HUES6 (cell line): ENCODE measurements at regions not wholly inside any gene's neighbourhood (a gene's known extent, or its start where the extent isn't known, plus 50 kb on each side); places are given as distances from the start of the nearest gene placed in this dataset.
A peak's percentile ranks its signal among the peaks of the same experiment; 100 is the strongest.

Source experiments
- H3K27ac ChIP-seq: 2 replicates; pipeline ENCODE4 v1.7.0; 2013; ENCODE audit warnings: low read depth, mild to moderate bottlenecking, low read length, inconsistent platforms
- H3K27me3 ChIP-seq: 2 replicates; pipeline ENCODE4 v1.6.1; 2013; ENCODE audit warnings: low read length; ENCODE audit not compliant: control insufficient read depth, insufficient read depth
- H3K36me3 ChIP-seq: 2 replicates; pipeline ENCODE4 v1.6.1; 2013; ENCODE audit warnings: low read length; ENCODE audit not compliant: control insufficient read depth, insufficient read depth
- H3K4me1 ChIP-seq: 2 replicates; pipeline ENCODE4 v1.6.1; 2013; ENCODE audit warnings: low read length; ENCODE audit not compliant: control insufficient read depth, insufficient read depth
- H3K4me3 ChIP-seq: 2 replicates; pipeline ENCODE4 v1.5.1; 2013; ENCODE audit warnings: low read depth, low read length
- H3K9ac ChIP-seq: one replicate; pipeline ENCODE4 v1.6.1; 2013; ENCODE audit warnings: mild to moderate bottlenecking, low read length
- H3K9me3 ChIP-seq: 2 replicates; pipeline ENCODE4 v1.6.1; 2013; ENCODE audit warnings: low read depth, low read length; ENCODE audit not compliant: control insufficient read depth, insufficient read depth

DNA sequence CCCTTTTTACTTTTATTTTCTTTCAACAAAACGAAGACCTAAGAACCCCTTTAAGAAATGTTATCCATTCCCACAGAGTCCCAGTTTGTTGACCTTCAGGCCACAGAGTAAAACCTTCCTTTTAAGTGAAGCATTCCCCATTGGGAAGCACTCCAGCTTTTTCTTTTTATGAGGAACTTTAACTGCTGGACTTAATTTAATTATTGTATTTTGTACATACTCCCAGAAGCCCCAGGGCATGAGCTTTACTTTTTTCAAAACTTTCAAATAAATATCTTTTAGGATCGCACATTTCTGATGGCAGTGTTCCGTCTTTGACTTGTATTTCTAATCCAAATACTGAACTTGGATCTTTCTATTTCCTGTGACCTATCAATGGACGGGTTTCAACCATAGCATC lies 68.9 kb downstream of the ZIC5 start:
- H3K4me1 ChIP-seq: peaks cover 24% of the 10 kb centered on the region
- no peak overlapping the region for H3K4me3 ChIP-seq
- H3K27me3 ChIP-seq: no peaks in the 10 kb centered on the region
- no peak overlapping the region for H3K9ac ChIP-seq
- no peaks in the 10 kb centered on the region for H3K9me3 ChIP-seq
- H3K36me3 ChIP-seq: no peaks in the 10 kb centered on the region
- no peak overlapping the region for H3K27ac ChIP-seq

DNA sequence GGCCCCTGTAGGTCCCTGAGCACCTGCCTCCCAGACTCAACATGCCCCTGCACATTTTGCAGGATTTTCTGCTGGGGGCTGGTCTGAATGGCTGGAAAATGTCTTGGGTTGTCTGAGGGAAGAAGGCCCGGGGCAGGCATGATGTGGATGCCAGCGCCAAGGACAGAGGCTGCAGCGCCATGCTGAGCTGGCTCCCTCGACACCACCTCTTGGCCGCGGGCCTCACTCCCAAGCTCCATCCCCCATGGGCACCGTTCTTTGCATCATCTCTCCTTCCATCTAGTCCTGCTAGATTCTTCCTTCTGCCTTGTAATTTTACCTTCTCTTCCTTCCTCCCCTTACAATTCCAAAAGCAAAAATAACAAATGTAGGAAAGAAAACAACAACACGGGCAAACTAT lies 70.6 kb downstream of the ZIC5 start:
- H3K9ac ChIP-seq: no peak overlapping the region
- no peaks in the 10 kb centered on the region for H3K36me3 ChIP-seq
- H3K4me1 ChIP-seq: peaks cover 24% of the 10 kb centered on the region
- H3K4me3 ChIP-seq: no peak overlapping the region
- no peaks in the 10 kb centered on the region for H3K9me3 ChIP-seq
- no peak overlapping the region for H3K27ac ChIP-seq
- peaks cover 8% of the 10 kb centered on the region; the same call in 1 of the 2 replicates for H3K27me3 ChIP-seq

DNA sequence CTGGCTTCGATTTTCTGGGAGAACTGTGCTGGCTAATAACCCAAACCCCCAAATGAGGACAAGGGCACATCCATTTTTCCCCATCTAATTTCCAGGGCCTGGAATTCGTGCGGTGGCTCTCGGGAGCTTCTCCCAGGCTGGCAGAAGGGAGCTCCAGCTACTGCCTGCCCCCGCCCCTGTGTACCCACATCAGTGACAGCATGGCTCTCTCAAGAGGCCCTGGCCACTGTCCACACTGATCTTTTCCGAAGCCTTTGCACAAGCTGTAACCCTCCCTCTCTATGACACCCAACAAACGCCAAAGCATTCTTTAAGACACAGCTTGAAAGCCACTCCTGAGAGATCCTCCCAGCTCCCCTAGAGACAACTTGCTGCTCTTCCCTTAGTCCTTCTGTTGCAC lies 73.1 kb downstream of the ZIC5 start:
- Histone ChIP-seq H3K27me3 (peaks cover 32% of the 10 kb centered on the region; the same call in 1 of the 2 replicates), H3K27ac (no peak overlapping the region)

DNA sequence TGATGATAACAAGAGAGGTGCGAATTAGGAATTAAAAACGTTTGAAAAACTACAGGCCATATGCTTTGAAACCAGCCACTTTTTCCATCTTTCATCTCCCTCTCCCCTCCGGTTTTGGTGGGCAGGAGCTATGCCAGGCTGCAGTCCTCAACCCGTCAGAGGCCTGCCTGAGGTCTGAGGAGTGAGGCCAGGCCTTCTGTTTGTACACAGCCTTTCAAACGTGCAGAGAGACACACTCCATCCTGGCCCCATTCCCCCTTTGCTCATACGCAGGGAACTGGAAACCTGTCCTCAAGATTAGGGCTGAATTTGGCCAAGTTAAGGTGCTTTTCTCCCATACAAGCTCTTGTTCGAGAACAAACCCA lies 74.5 kb downstream of the ZIC5 start:
- Histone ChIP-seq H3K27me3 (peaks cover 38% of the 10 kb centered on the region; the same call in 1 of the 2 replicates), H3K36me3 (no peaks in the 10 kb centered on the region), H3K4me3 (no peak overlapping the region), H3K9me3 (no peaks in the 10 kb centered on the region), H3K27ac (no peak overlapping the region), H3K4me1 (peaks cover 29% of the 10 kb centered on the region), H3K9ac (no peak overlapping the region)

More for the DNA sequence above, 73.1 kb downstream of the ZIC5 start:
- no peaks in the 10 kb centered on the region for H3K36me3 ChIP-seq
- no peaks in the 10 kb centered on the region for H3K9me3 ChIP-seq
- H3K4me1 ChIP-seq: peaks cover 18% of the 10 kb centered on the region
- H3K9ac ChIP-seq: no peak overlapping the region
- no peak overlapping the region for H3K4me3 ChIP-seq

DNA sequence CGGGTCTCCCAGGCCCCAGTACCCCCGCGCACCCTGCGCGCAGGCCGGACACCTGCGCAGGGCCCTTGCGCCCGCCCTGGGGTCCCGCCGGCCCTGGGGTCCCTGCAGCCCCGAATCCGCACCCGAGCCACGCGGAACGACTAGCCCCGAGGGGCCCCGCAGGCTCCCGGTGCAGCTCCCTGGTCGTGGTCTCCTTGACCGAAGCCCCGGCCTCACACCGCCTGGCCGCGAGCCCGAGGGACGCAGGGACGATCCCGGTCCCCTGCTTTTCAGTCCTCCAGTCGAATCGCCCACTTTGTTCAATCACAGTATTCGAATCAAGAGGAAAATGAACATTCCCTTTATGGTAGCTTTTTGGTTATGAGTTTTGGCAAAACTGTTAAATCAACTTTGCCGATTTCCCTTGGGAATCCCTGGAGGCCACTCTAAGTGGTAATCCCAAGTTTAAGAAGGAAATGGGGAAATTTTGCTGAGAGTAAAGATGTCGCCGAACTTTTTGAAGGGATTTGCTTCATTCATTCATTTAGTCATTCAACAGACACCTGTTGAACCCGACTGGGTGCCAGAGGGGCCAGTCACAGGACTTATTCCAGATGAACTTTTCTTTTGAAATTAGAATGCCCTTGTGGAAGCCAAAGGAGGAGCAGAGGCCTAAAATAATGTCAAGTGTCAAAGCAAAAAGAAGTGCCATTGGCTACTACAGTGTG lies 75.0 kb downstream of the ZIC5 start:
- Histone ChIP-seq H3K4me1 (peaks cover 31% of the 10 kb centered on the region), H3K27me3 (peaks cover 38% of the 10 kb centered on the region; the same call in 1 of the 2 replicates), H3K36me3 (no peaks in the 10 kb centered on the region), H3K9me3 (no peaks in the 10 kb centered on the region), H3K27ac (no peak overlapping the region), H3K9ac (no peak overlapping the region), H3K4me3 (no peak overlapping the region; the same call in 1 of the 2 replicates)

DNA sequence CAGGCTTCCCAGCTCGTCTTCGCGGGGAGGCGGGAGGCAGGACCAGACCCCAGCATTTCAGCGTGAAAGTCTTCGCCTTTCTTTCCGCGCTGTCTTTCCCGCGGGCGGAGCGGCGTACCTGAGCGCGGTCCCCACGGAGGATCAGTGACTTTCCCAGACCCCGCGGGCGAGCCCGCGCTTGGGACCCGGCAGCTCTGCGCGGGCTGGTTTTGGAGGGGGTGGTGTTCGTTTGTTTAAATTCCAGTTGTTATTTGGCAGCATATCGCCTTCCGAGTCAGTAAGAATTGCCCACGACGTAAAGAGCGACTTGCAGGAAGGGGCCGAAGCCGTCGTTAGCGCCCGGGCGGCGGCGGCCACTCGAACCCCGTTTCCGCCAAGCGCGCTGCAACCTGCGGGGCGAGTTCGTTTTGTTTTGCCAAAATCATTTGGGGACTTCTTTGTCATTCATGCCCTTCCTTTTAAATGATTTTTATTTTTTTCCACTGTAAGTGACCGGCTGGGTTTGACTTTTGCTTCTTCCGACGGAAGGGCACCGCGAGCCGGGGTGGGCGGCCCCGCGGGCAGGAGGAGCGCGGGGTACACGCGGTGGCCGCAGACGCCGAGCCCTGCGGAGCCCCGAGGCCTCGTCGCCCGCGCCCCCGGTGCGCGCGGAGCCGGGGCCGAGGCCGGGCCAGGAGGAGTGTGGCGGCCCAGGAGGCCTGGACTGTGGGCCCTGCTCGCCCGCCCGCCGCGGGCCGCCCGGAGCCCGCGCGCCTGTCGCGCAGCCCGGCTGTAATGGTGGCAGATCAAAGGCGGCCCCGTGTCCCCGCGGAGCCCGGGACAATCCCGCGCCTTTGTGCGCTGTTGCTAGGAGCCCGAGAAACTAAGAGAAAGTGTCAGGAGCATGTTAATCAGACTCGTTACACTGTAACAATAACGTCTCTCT lies 75.9 kb downstream of the ZIC5 start:
- Histone ChIP-seq H3K27me3 (peaks cover 38% of the 10 kb centered on the region; the same call in 1 of the 2 replicates), H3K4me3 (peak overlapping the region; percentile 50; the same call in 1 of the 2 replicates), H3K4me1 (peaks cover 31% of the 10 kb centered on the region), H3K9me3 (no peaks in the 10 kb centered on the region), H3K36me3 (no peaks in the 10 kb centered on the region), H3K27ac (no peak overlapping the region), H3K9ac (no peak overlapping the region)

DNA sequence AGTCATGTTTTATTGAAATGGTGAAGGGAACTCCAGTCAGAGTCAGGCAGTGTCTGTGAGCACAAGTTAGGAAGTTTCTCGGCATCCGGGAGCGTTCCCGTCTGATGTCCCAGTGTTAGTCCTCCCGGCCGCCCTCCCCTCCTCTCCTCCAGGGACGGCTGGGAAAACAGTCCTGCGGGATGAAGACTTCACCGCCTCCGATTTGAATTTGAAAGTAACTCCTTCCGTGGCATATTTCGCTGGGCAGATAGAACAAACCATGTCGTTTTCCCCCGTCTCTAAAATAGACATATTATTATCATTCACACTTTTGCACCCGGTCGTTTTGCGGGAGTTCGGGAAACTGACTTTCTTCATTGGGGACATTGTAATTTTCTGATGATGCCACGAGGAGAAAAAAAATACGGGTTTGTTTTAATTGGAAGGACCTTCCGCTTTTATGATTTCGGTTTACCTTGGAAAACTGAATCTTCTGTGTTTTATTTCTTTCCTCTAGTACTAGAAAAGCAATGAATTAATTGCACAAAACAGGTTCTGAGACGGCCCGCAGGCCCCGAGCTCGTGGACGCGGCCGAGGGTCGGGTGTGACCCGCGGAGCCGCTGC lies 76.6 kb downstream of the ZIC5 start:
- no peak overlapping the region for H3K27ac ChIP-seq
- H3K36me3 ChIP-seq: no peaks in the 10 kb centered on the region
- no peak overlapping the region for H3K9ac ChIP-seq
- peaks cover 31% of the 10 kb centered on the region for H3K4me1 ChIP-seq
- no peaks in the 10 kb centered on the region for H3K9me3 ChIP-seq
- H3K4me3 ChIP-seq: peak overlapping the region; percentile 50; the same call in 1 of the 2 replicates
- peaks cover 38% of the 10 kb centered on the region; the same call in 1 of the 2 replicates for H3K27me3 ChIP-seq

DNA sequence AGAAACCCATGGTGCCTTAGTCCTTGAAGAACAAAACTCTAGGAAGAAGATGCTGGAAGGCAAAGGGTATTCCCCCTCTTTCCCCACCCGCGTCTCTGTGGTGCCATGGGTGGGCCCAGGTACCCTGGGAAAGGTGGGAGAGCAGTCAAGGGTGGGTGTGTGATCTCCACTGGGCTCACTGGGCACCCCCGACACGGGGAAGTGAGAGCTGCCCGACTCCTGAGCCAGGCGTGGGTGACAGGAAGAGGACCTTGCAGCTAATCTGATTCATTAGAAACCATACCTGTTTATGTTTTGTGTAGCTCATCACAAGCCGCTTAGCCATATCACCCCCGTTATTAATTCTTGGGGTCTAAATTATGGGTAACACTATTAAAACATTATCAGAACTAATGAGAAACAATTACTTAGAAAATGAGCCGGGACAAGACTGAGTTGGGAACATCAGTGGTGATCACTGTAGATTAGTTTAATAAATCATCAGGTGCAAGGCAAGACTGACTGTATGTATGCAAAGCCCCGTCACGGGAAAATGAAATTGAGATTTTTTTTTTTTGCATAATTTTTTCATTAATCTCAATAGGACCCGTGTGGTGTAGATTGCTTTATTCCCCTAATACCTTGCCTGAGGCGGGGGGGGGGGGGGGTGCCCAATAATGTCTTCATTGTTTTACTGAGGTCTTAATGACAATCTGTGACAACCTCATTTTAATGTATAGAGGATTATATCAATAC lies 77.3 kb downstream of the ZIC5 start:
- H3K4me1 ChIP-seq: peaks cover 31% of the 10 kb centered on the region
- peaks cover 38% of the 10 kb centered on the region; the same call in 1 of the 2 replicates for H3K27me3 ChIP-seq
- no peak overlapping the region for H3K9ac ChIP-seq
- H3K27ac ChIP-seq: no peak overlapping the region
- H3K36me3 ChIP-seq: no peaks in the 10 kb centered on the region
- no peak overlapping the region for H3K4me3 ChIP-seq
- no peaks in the 10 kb centered on the region for H3K9me3 ChIP-seq

DNA sequence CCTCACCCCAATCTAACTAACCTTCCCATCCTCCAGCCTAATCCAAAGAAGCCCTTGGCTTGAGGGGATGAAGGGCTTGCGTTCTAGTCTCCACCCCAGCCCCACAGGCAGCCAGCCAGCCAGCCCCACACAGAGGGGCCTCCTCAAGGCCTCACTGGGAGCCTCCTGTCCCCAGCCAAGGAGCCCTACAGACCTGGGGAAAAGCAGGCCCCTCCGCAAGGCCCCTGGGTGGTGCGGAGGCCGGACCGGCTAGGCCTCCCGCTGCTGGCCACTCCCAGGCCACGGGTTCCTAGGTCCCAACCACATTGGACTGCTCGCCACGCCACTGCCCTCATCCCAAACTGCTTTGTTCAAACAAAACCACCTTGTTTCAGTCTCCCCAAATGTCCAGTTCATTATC lies 78.0 kb downstream of the ZIC5 start:
- Histone ChIP-seq H3K27ac (no peak overlapping the region), H3K36me3 (no peaks in the 10 kb centered on the region), H3K4me3 (no peak overlapping the region), H3K9ac (no peak overlapping the region), H3K4me1 (peaks cover 27% of the 10 kb centered on the region), H3K27me3 (peaks cover 38% of the 10 kb centered on the region; the same call in 1 of the 2 replicates), H3K9me3 (no peaks in the 10 kb centered on the region)

DNA sequence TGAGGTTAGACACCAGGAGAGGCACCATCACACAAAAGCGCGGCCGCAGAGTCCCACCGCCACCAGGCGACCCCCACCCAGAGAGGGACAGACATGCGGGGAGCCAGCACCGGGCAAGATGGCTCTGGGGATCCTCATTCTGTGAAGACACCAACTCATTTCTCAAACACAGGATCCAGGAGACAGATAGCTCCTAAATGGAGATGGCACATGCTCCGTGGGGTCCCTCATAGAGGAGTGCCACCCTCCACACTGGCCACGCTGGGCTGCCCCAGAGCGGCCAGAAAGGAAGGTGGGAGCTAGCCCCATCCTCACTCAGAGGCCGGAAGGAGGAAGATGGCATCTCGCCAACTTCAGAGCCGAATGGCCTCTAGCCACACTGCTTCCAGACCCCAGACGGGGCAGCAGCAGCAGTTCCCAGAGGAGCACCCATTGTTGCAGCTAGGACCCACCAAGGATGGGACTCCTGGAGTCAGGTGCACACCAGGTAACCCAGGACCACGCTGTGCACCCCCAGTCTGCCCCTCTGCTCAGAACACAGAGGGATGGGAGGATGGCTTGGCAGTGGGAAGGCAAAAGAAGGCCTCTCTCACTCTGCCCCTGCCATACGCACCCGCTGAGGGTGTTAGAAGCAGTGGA lies 78.6 kb downstream of the ZIC5 start:
- Histone ChIP-seq H3K4me3 (no peak overlapping the region), H3K9me3 (no peaks in the 10 kb centered on the region), H3K36me3 (no peaks in the 10 kb centered on the region), H3K4me1 (peaks cover 22% of the 10 kb centered on the region), H3K27me3 (peaks cover 38% of the 10 kb centered on the region; the same call in 1 of the 2 replicates), H3K9ac (no peak overlapping the region), H3K27ac (no peak overlapping the region)
